IMR-90 (cell line): ENCODE measurements at regions not wholly inside any gene's neighbourhood (a gene's known extent, or its start where the extent isn't known, plus 50 kb on each side); places are given as distances from the start of the nearest gene placed in this dataset.
A peak's percentile ranks its signal among the peaks of the same experiment; 100 is the strongest.

ENCODE experiments used
- ATAC-seq: fragments of 200-7000 bp; cut with Tn5 transposase; 2 replicates; pipeline ENCODE4 v1.9.1; 2020; ENCODE audit warnings: low read depth, mild to moderate bottlenecking, moderate library complexity
- BruUV-seq: library from RNA; stranded (reverse); fragments of 400-500 nt; replicated peaks from 2 replicates; lab custom pipeline; 2021; lab: Mats Ljungman, UMichigan
- CTCF ChIA-PET: fragments of 300-600 bp; formaldehyde crosslinking; extraction: SDS; loops from one replicate; lab custom pipeline; 2021; ENCODE audit warnings: antibody characterized with exemption; lab: Yijun Ruan, JAX
- POLR2A ChIA-PET: fragments of 300-600 bp; sonication (Branson Sonifier 250); formaldehyde crosslinking; loops from one replicate; lab custom pipeline; 2022; ENCODE audit warnings: antibody characterized with exemption; ENCODE audit not compliant: unreplicated experiment; lab: Charles Lee
- DNase-seq: peaks from one replicate; pipeline ENCODE4 v3.0.0; 2013
- H2AFZ ChIP-seq: replicated peaks from 2 replicates; pipeline ENCODE3; 2013; ENCODE audit warnings: low read length, mild to moderate bottlenecking; ENCODE audit not compliant: poor library complexity
- H2AK5ac ChIP-seq: 2 replicates; pipeline ENCODE4 v1.6.1; 2013; ENCODE audit warnings: low read depth, low read length, inconsistent platforms
- H2AK9ac ChIP-seq: replicated peaks from 2 replicates; pipeline ENCODE3; 2013; ENCODE audit warnings: mild to moderate bottlenecking, low read depth, low read length, moderate library complexity; ENCODE audit not compliant: poor library complexity
- H2BK120ac ChIP-seq: 2 replicates; pipeline ENCODE4 v1.6.1; 2013; ENCODE audit warnings: low read depth, low read length, inconsistent platforms
- H2BK15ac ChIP-seq: 3 replicates; pipeline ENCODE4 v1.6.1; 2013; ENCODE audit warnings: low read depth, low read length, inconsistent platforms
- H2BK20ac ChIP-seq: 2 replicates; pipeline ENCODE4 v1.6.1; 2013; ENCODE audit warnings: low read depth, mild to moderate bottlenecking, inconsistent platforms, low read length, moderate library complexity
- H2BK5ac ChIP-seq: 2 replicates; pipeline ENCODE4 v1.6.1; 2013; ENCODE audit warnings: mild to moderate bottlenecking, low read depth, low read length, inconsistent platforms; ENCODE audit not compliant: poor library complexity, severe bottlenecking
- H3K14ac ChIP-seq: replicated peaks from 2 replicates; pipeline ENCODE4 v1.6.1; 2013; ENCODE audit warnings: low read depth, low read length, inconsistent platforms
- H3K18ac ChIP-seq: 2 replicates; pipeline ENCODE4 v1.6.1; 2013; ENCODE audit warnings: low read depth, low read length, control low read depth
- H3K23ac ChIP-seq: 2 replicates; pipeline ENCODE4 v1.6.1; 2013; ENCODE audit warnings: low read depth, low read length, inconsistent platforms
- H3K27ac ChIP-seq: 2 replicates; pipeline ENCODE4 v1.5.1; 2013; ENCODE audit warnings: mild to moderate bottlenecking, control low read depth, low read length; ENCODE audit not compliant: insufficient read depth
- H3K27me3 ChIP-seq: 2 replicates; pipeline ENCODE4 v1.6.1; 2013; ENCODE audit warnings: low read length; ENCODE audit not compliant: control insufficient read depth, insufficient read depth
- H3K36me3 ChIP-seq: 2 replicates; pipeline ENCODE4 v1.6.1; 2013; ENCODE audit warnings: low read length, mixed read lengths; ENCODE audit not compliant: control insufficient read depth, insufficient read depth
- H3K4ac ChIP-seq: 2 replicates; pipeline ENCODE4 v1.6.1; 2013; ENCODE audit warnings: low read depth, low read length, inconsistent platforms
- H3K4me1 ChIP-seq: 2 replicates; pipeline ENCODE4 v1.6.1; 2013; ENCODE audit warnings: low read length, mixed read lengths; ENCODE audit not compliant: control insufficient read depth, insufficient read depth
- H3K4me2 ChIP-seq: 2 replicates; pipeline ENCODE4 v1.6.1; 2013; ENCODE audit warnings: low read depth, mild to moderate bottlenecking, control low read depth, low read length, moderate library complexity
- H3K4me3 ChIP-seq: 2 replicates; pipeline ENCODE4 v1.5.1; 2013; ENCODE audit warnings: low read depth, mild to moderate bottlenecking, control low read depth, low read length, moderate library complexity; ENCODE audit not compliant: insufficient read depth
- H3K56ac ChIP-seq: 2 replicates; pipeline ENCODE4 v1.6.1; 2013; ENCODE audit warnings: low read length, inconsistent platforms; ENCODE audit not compliant: insufficient read depth; ENCODE audit errors: extremely low read depth
- H3K79me1 ChIP-seq, 2 experiments: 2 replicates each; pipeline ENCODE4 v1.6.1; 2013; ENCODE audit warnings: low read length in 2 of 2, inconsistent platforms in 1 of 2, low read depth in 1 of 2
- H3K9ac ChIP-seq: 2 replicates; pipeline ENCODE4 v1.6.1; 2013; ENCODE audit warnings: low read depth, low read length, control low read depth
- H3K9me1 ChIP-seq: 2 replicates; pipeline ENCODE4 v1.6.1; 2013; ENCODE audit warnings: low read length, inconsistent platforms; ENCODE audit not compliant: insufficient read depth
- H3K9me3 ChIP-seq: 2 replicates; pipeline ENCODE4 v1.6.1; 2013; ENCODE audit warnings: low read length; ENCODE audit not compliant: control insufficient read depth, insufficient read depth
- H4K20me1 ChIP-seq: 2 replicates; pipeline ENCODE4 v1.6.1; 2013; ENCODE audit warnings: low read length, inconsistent platforms; ENCODE audit not compliant: insufficient read depth
- H4K5ac ChIP-seq: 2 replicates; pipeline ENCODE4 v1.6.1; 2013; ENCODE audit warnings: mild to moderate bottlenecking, low read depth, low read length, control low read depth
- H4K8ac ChIP-seq, 2 experiments: 2 replicates each; pipeline ENCODE4 v1.6.1; 2013; ENCODE audit warnings: low read depth in 2 of 2, low read length in 2 of 2, control low read depth in 1 of 2, inconsistent platforms in 1 of 2
- H4K91ac ChIP-seq: 2 replicates; pipeline ENCODE4 v1.6.1; 2013; ENCODE audit warnings: low read depth, low read length, inconsistent platforms; ENCODE audit not compliant: insufficient read depth
- ELK1 ChIP-seq: fragments of 150-350 bp; IDR thresholded peaks from 2 replicates; pipeline ENCODE4 v1.6.1; 2016; ENCODE audit warnings: low read depth, mild to moderate bottlenecking, low read length, moderate library complexity, borderline replicate concordance
- MAFK ChIP-seq: IDR thresholded peaks from 2 replicates; pipeline ENCODE4 v1.6.1; 2012; ENCODE audit warnings: low read depth, low read length, improper control_type of control experiment
- dilution Hi-C: fragments of 300-500 bp; cut with HindIII; formaldehyde crosslinking; loops from one replicate; pipeline ENCODE4 v1.14.3; 2018; ENCODE audit warnings: low sequenced_read_pairs; ENCODE audit not compliant: unreplicated experiment
- in situ Hi-C: fragments of 300-500 bp; cut with MboI; formaldehyde crosslinking; loops from 3 replicates; pipeline ENCODE4 v1.14.3; 2019; ENCODE audit warnings: low sequenced_read_pairs, inconsistent platforms, mixed read lengths
- intact Hi-C: fragments of 100-400 bp; cut with micrococcal nuclease; formaldehyde crosslinking; loops from 2 replicates; pipeline ENCODE4 v1.10.0; 2022

- no TSS peak for BruUV-seq
- no peak for ATAC-seq
Observed at GRCh38 chr6:159501558-159501957, 191.5 kb downstream of the SOD2 start.

More at GRCh38 chr6:159501558-159501957, 191.5 kb downstream of the SOD2 start:
- Histone ChIP-seq H4K8ac (no peak overlapping the region), H3K9me1 (no peaks in the 10 kb centered on the region), H2BK20ac (no peak overlapping the region), H3K9ac (no peak overlapping the region), H4K20me1 (no peaks in the 10 kb centered on the region), H3K4ac (no peak overlapping the region), H2BK15ac (no peak overlapping the region), H3K9me3 (peaks cover 4% of the 10 kb centered on the region), H3K36me3 (no peaks in the 10 kb centered on the region), H2AK9ac (no peak overlapping the region), H2BK5ac (no peak overlapping the region), H3K4me1 (no peaks in the 10 kb centered on the region), H2BK120ac (no peak overlapping the region), H3K18ac (no peak overlapping the region), H4K91ac (no peak overlapping the region), H2AFZ (no peak overlapping the region), H2AK5ac (no peak overlapping the region), H3K79me1 (no peaks in the 10 kb centered on the region), H3K4me2 (no peak overlapping the region), H3K56ac (no peak overlapping the region), H3K4me3 (no peak overlapping the region), H3K27me3 (no peaks in the 10 kb centered on the region), H4K5ac (no peak overlapping the region), H3K23ac (no peak overlapping the region), H3K27ac (no peak overlapping the region), H3K14ac (no peak overlapping the region)
- DNase-seq = no peak
- intact Hi-C loops = no loop called here
- dilution Hi-C loops = no loop called here
- CTCF ChIA-PET = no interaction called here
- TF ChIP-seq ELK1 (no peak), MAFK (0 out of 2 replicates have a peak, but pooled peaks have one; percentile 26)
- POLR2A ChIA-PET = no interaction called here
- in situ Hi-C loops = no loop called here
